Tibial nerve (tissue), 4 donors: ENCODE measurements at regions not wholly inside any gene's neighbourhood (a gene's known extent, or its start where the extent isn't known, plus 50 kb on each side); places are given as distances from the start of the nearest gene placed in this dataset.

ENCODE experiments used
- DNase-seq, 2 donors: peaks; one replicate each; pipeline ENCODE4 v3.0.0-alpha.2; 2019; ENCODE audit warnings: low spot score in 2 of 2
- H3K27ac ChIP-seq, 4 donors: fragments of 200-600 bp; sonication (generic) in 3 of 4; one replicate each; pipeline ENCODE4 v1.5.1; 2017 to 2019; ENCODE audit warnings: mild to moderate bottlenecking in 1 of 4
- H3K27me3 ChIP-seq, 2 donors: fragments of 200-600 bp; sonication (generic) in 1 of 2; one replicate each; pipeline versions ENCODE4 v1.5.1 to v1.6.0; 2017 to 2019
- H3K36me3 ChIP-seq, 3 donors: fragments of 200-600 bp; sonication (generic); one replicate each; pipeline ENCODE4 v1.5.1; 2018 to 2019
- H3K4me1 ChIP-seq, 4 donors: fragments of 200-600 bp; sonication (generic) in 3 of 4; one replicate each; pipeline ENCODE4 v1.5.1; 2017 to 2019
- H3K4me3 ChIP-seq, 4 donors: fragments of 200-600 bp; sonication (generic) in 3 of 4; one replicate each; pipeline ENCODE4 v1.5.1; 2017 to 2019; ENCODE audit warnings: mild to moderate bottlenecking in 1 of 4, moderate library complexity in 1 of 4
- H3K9me3 ChIP-seq, 4 donors: fragments of 200-600 bp; sonication (generic) in 3 of 4; one replicate each; pipeline ENCODE4 v1.5.1; 2017 to 2019
- EP300 ChIP-seq, 2 donors: sonication (generic); formaldehyde crosslinking; IDR thresholded peaks; one replicate each; pipeline ENCODE4 v1.6.1; 2017; ENCODE audit warnings: antibody characterized with exemption in 2 of 2, mild to moderate bottlenecking in 1 of 2
- POLR2A ChIP-seq, 2 donors: fragments of 450-650 bp; IDR thresholded peaks; one replicate each; pipeline ENCODE4 v1.6.1; 2017; ENCODE audit warnings: antibody characterized with exemption in 2 of 2, mild to moderate bottlenecking in 2 of 2, moderate library complexity in 2 of 2
- WGBS, 2 donors: methylation state at CpG; one replicate each; pipeline ENCODE4 v1.1.5; 2018; 5-methylcytosine and 5-hydroxymethylcytosine counted together
- TF ChIP-seq, protein P1 (sequence below), 5 experiments: fragments of 200-600 bp in 3 of 5; fragments of 450-650 bp in 2 of 5; sonication (generic) in 3 of 5; IDR thresholded peaks; one replicate each; pipeline ENCODE4 v1.5.1; 2016 to 2019; ENCODE audit warnings: antibody characterized with exemption in 5 of 5, mild to moderate bottlenecking in 3 of 5, moderate library complexity in 2 of 5

DNA sequence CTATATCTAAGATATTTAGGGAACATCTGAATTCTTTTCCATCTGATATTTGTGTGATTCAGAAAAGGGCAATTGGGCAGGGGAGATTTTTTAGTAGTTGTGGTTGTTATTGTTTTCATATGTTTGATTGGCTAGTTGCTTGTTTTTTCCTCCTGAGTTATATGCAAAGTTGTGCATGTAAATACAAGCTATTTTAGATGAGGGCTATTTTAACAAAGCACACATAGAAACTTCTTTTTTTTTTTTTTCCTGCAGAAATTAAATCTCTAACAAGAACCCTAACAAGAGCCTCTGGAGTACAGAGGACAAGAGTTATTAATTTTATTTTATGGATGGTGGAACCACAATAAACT, 559.1 kb downstream of the CETN3 start:
- Histone ChIP-seq H3K4me1 (peaks cover 0 to 15% (median 0%) of the 10 kb centered on the region in 4 donors), H3K27ac (no peak overlapping the region), H3K27me3 (no peaks in the 10 kb centered on the region), H3K9me3 (no peaks in the 10 kb centered on the region), H3K4me3 (no peak overlapping the region), H3K36me3 (no peaks in the 10 kb centered on the region)
- no peak for DNase-seq
- TF ChIP-seq EP300 (IDR thresholded peaks at IDR 0.05), result no peak
- TF ChIP-seq, protein P1, sequence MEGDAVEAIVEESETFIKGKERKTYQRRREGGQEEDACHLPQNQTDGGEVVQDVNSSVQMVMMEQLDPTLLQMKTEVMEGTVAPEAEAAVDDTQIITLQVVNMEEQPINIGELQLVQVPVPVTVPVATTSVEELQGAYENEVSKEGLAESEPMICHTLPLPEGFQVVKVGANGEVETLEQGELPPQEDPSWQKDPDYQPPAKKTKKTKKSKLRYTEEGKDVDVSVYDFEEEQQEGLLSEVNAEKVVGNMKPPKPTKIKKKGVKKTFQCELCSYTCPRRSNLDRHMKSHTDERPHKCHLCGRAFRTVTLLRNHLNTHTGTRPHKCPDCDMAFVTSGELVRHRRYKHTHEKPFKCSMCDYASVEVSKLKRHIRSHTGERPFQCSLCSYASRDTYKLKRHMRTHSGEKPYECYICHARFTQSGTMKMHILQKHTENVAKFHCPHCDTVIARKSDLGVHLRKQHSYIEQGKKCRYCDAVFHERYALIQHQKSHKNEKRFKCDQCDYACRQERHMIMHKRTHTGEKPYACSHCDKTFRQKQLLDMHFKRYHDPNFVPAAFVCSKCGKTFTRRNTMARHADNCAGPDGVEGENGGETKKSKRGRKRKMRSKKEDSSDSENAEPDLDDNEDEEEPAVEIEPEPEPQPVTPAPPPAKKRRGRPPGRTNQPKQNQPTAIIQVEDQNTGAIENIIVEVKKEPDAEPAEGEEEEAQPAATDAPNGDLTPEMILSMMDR (IDR thresholded peaks at IDR 0.05), result no peak
- TF ChIP-seq POLR2A (IDR thresholded peaks at IDR 0.05), result no peak

DNA sequence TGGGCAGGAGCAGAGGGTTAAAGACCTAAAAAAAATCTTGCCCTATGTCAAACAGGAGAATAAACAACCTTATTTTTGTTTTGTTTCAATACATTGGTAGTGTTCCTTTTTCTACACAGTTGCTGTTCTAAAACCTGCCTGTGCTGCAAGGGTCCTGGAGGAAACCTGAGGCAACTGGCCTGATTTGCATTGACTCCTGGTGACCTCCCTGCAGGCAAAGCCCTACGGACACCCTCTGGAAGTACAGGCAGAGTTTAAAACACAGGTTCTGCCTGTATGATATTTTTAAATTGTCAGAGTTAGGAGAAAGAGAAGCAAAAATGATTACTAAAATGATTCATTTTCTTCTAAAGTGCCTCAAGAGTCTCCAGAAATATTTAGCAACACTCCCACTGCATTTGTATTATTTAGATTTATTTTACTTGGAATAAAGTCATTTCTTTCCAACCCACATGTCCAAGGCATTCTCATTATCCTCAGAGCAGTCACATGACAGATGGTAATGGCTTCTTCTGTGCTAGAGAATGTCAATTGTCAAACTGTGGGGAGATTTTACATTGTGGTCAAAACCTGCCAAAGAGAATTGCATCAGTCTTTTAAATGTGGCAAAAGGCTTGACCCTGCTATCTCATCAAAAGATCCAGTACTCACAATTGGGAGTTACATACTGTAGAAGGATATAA, 559.6 kb downstream of the CETN3 start:
- H3K36me3 ChIP-seq, result no peaks in the 10 kb centered on the region
- H3K27ac ChIP-seq, result no peak overlapping the region
- peaks cover 0 to 15% (median 0%) of the 10 kb centered on the region in 4 donors for H3K4me1 ChIP-seq
- H3K4me3 ChIP-seq, result no peak overlapping the region
- H3K27me3 ChIP-seq, result no peaks in the 10 kb centered on the region
- TF ChIP-seq, protein P1 (IDR thresholded peaks at IDR 0.05), result no peak
- TF ChIP-seq POLR2A (IDR thresholded peaks at IDR 0.05), result no peak
- no peak for TF ChIP-seq EP300 (IDR thresholded peaks at IDR 0.05)
- H3K9me3 ChIP-seq, result no peaks in the 10 kb centered on the region
- WGBS, 2 donors, result 33 to 35% methylated on average over 1 of the region's 1 CpG
- no peak for DNase-seq

DNA sequence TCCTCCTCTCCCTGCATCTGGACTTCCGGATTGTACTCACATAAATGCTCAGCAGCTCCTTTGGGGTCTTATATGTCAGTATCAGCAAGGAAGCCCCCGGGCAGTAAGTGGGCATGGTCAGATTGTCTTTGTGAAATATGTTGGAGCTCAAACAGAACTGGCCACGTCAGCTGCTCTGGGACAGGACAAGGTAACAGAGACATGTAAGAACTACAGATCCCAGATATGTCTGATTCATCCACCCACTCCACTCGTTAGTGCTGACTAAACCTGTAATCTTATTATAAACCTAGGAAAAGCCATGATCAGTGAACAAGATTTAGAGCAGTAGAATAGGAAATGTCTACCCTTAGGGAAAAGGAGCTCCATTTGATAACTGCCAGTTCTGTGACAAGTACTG, 561.8 kb downstream of the CETN3 start:
- Histone ChIP-seq H3K27ac (no peak overlapping the region), H3K9me3 (no peaks in the 10 kb centered on the region), H3K4me3 (no peak overlapping the region), H3K27me3 (no peaks in the 10 kb centered on the region), H3K36me3 (no peaks in the 10 kb centered on the region), H3K4me1 (peaks cover 0 to 15% (median 0%) of the 10 kb centered on the region in 4 donors)
- 91 to 93% methylated on average over 4 of the region's 4 CpGs for WGBS, 2 donors
- TF ChIP-seq POLR2A (IDR thresholded peaks at IDR 0.05), result no peak
- TF ChIP-seq, protein P1 (IDR thresholded peaks at IDR 0.05), result no peak
- TF ChIP-seq EP300 (IDR thresholded peaks at IDR 0.05), result no peak
- DNase-seq, result no peak

DNA sequence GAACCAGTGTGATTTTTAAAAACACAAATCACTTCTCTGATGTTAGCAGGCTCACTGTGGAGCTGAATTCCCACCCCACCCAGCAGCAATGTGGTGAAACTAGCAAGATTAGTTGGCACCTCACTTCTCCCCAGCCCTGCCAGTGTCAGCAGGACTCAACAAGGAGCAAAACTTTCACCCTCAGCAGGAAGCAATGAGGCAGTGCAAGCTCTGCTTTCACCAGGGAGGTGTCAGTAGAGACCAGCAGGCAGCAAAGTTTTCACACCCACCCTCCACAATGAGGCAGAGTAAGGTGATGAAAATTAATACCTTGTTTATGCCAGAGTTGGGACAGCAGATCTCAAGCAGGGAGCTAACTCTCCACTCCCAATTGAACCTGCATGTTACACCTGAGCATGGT, 565.0 kb downstream of the CETN3 start:
- Histone ChIP-seq H3K27ac (no peak overlapping the region), H3K27me3 (no peaks in the 10 kb centered on the region), H3K9me3 (no peaks in the 10 kb centered on the region), H3K4me3 (no peak overlapping the region), H3K36me3 (no peaks in the 10 kb centered on the region), H3K4me1 (peaks cover 0 to 3% (median 0%) of the 10 kb centered on the region in 4 donors)
- no peak for DNase-seq
- TF ChIP-seq, protein P1 (IDR thresholded peaks at IDR 0.05), result no peak
- no peak for TF ChIP-seq EP300 (IDR thresholded peaks at IDR 0.05)
- TF ChIP-seq POLR2A (IDR thresholded peaks at IDR 0.05), result no peak

DNA sequence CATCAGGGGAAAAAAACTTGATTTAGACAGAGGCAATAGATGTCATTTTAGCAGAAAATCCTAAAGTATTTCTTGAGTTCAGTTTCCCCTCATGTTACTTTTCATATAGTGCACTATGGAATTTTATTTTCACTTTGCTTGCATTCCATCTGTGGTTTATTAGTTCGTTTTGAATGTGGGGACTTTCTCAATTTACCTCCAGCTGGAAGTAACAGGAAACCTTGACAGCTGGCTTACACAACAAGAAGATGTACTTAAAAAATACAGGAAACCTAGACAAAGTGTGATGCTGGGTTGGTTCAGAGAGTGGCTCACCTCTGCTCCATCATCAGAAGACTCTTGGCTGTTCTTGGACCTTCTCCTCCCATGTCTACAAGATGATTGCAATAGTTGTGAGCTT, 567.0 kb downstream of the CETN3 start:
- DNase-seq, result no peak
- Histone ChIP-seq H3K9me3 (no peaks in the 10 kb centered on the region), H3K4me1 (no peaks in the 10 kb centered on the region), H3K4me3 (no peak overlapping the region), H3K27me3 (no peaks in the 10 kb centered on the region), H3K36me3 (no peaks in the 10 kb centered on the region), H3K27ac (no peak overlapping the region)
- 36 to 47% methylated on average over 1 of the region's 1 CpG for WGBS, 2 donors
- TF ChIP-seq POLR2A (IDR thresholded peaks at IDR 0.05), result no peak
- TF ChIP-seq, protein P1 (IDR thresholded peaks at IDR 0.05), result no peak
- no peak for TF ChIP-seq EP300 (IDR thresholded peaks at IDR 0.05)
